ENCODE measurements at regions not wholly inside any gene's neighbourhood (a gene's known extent, or its start where the extent isn't known, plus 50 kb on each side); places are given as distances from the start of the nearest gene placed in this dataset.
A peak's percentile ranks its signal among the peaks of the same experiment; 100 is the strongest.

GRCh38 chr2:12162269-12163247 is 416.1 kb downstream of the LPIN1 start:
- no peaks in the 10 kb centered on the region for H3K4me1 Mint-ChIP-seq
- H3K9me3 Mint-ChIP-seq: no peaks in the 10 kb centered on the region
- H3K27me3 Mint-ChIP-seq: no peaks in the 10 kb centered on the region
- no peaks in the 10 kb centered on the region for H3K36me3 Mint-ChIP-seq
- no peak overlapping the region for H3K27ac Mint-ChIP-seq
- no peak for ATAC-seq
- no peak overlapping the region for H3K4me3 Mint-ChIP-seq

GRCh38 chr2:12163866-12164265 is 417.4 kb downstream of the LPIN1 start:
- Mint-ChIP-seq H3K36me3 (no peaks in the 10 kb centered on the region), H3K4me3 (no peak overlapping the region), H3K9me3 (no peaks in the 10 kb centered on the region), H3K27ac (no peak overlapping the region), H3K4me1 (peaks cover 11% of the 10 kb centered on the region), H3K27me3 (no peaks in the 10 kb centered on the region)
- ATAC-seq: no peak

GRCh38 chr2:12164689-12165088 is 418.3 kb downstream of the LPIN1 start:
- Mint-ChIP-seq H3K9me3 (no peaks in the 10 kb centered on the region), H3K4me3 (no peak overlapping the region), H3K36me3 (no peaks in the 10 kb centered on the region), H3K27me3 (no peaks in the 10 kb centered on the region), H3K27ac (no peak overlapping the region), H3K4me1 (peaks cover 19% of the 10 kb centered on the region)
- no peak for ATAC-seq

- no peak overlapping the region for H3K27ac Mint-ChIP-seq
- no peak overlapping the region for H3K4me3 Mint-ChIP-seq
- H3K27me3 Mint-ChIP-seq: no peaks in the 10 kb centered on the region
- no peak for ATAC-seq
- no peaks in the 10 kb centered on the region for H3K36me3 Mint-ChIP-seq
- H3K4me1 Mint-ChIP-seq: peaks cover 21% of the 10 kb centered on the region
- H3K9me3 Mint-ChIP-seq: no peaks in the 10 kb centered on the region
Observed at GRCh38 chr2:12167525-12168317, 421.3 kb downstream of the LPIN1 start.

GRCh38 chr2:12168354-12168753 is 421.9 kb downstream of the LPIN1 start:
- Mint-ChIP-seq H3K9me3 (no peaks in the 10 kb centered on the region), H3K36me3 (no peaks in the 10 kb centered on the region), H3K4me3 (no peak overlapping the region), H3K27ac (no peak overlapping the region), H3K4me1 (peaks cover 26% of the 10 kb centered on the region), H3K27me3 (no peaks in the 10 kb centered on the region)
- ATAC-seq: no peak

- no peaks in the 10 kb centered on the region for H3K27me3 Mint-ChIP-seq
- H3K4me3 Mint-ChIP-seq: no peak overlapping the region
- H3K27ac Mint-ChIP-seq: no peak overlapping the region
- peaks cover 28% of the 10 kb centered on the region for H3K4me1 Mint-ChIP-seq
- ATAC-seq: peak; percentile 72
- no peaks in the 10 kb centered on the region for H3K36me3 Mint-ChIP-seq
- H3K9me3 Mint-ChIP-seq: no peaks in the 10 kb centered on the region
Observed at GRCh38 chr2:12168791-12169388, 422.5 kb downstream of the LPIN1 start.

- Mint-ChIP-seq H3K9me3 (no peaks in the 10 kb centered on the region), H3K4me3 (no peak overlapping the region), H3K27ac (no peak overlapping the region), H3K4me1 (peaks cover 28% of the 10 kb centered on the region), H3K27me3 (no peaks in the 10 kb centered on the region), H3K36me3 (no peaks in the 10 kb centered on the region)
- ATAC-seq: no peak
Observed at GRCh38 chr2:12169721-12170120, 423.3 kb downstream of the LPIN1 start.

- peaks cover 28% of the 10 kb centered on the region for H3K4me1 Mint-ChIP-seq
- H3K36me3 Mint-ChIP-seq: no peaks in the 10 kb centered on the region
- H3K9me3 Mint-ChIP-seq: no peaks in the 10 kb centered on the region
- no peaks in the 10 kb centered on the region for H3K27me3 Mint-ChIP-seq
- no peak for ATAC-seq
- H3K4me3 Mint-ChIP-seq: no peak overlapping the region
- H3K27ac Mint-ChIP-seq: no peak overlapping the region
Observed at GRCh38 chr2:12170121-12170520, 423.7 kb downstream of the LPIN1 start.

- Mint-ChIP-seq H3K27me3 (no peaks in the 10 kb centered on the region), H3K4me1 (peaks cover 52% of the 10 kb centered on the region), H3K9me3 (no peaks in the 10 kb centered on the region), H3K27ac (no peak overlapping the region), H3K4me3 (no peak overlapping the region), H3K36me3 (no peaks in the 10 kb centered on the region)
- no peak for ATAC-seq
Observed at GRCh38 chr2:12173271-12173942, 427.0 kb downstream of the LPIN1 start.

- no peaks in the 10 kb centered on the region for H3K36me3 Mint-ChIP-seq
- no peaks in the 10 kb centered on the region for H3K9me3 Mint-ChIP-seq
- no peaks in the 10 kb centered on the region for H3K27me3 Mint-ChIP-seq
- peaks cover 50% of the 10 kb centered on the region for H3K4me1 Mint-ChIP-seq
- H3K4me3 Mint-ChIP-seq: no peak overlapping the region
- no peak overlapping the region for H3K27ac Mint-ChIP-seq
- no peak for ATAC-seq
Observed at GRCh38 chr2:12173943-12174340, 427.5 kb downstream of the LPIN1 start.

GRCh38 chr2:12175323-12175722 is 428.9 kb downstream of the LPIN1 start:
- no peak overlapping the region for H3K27ac Mint-ChIP-seq

GRCh38 chr2:12176623-12177454 is 430.4 kb downstream of the LPIN1 start:
- Mint-ChIP-seq H3K4me1 (peaks cover 41% of the 10 kb centered on the region), H3K9me3 (no peaks in the 10 kb centered on the region), H3K36me3 (no peaks in the 10 kb centered on the region), H3K27me3 (no peaks in the 10 kb centered on the region), H3K4me3 (no peak overlapping the region), H3K27ac (peak overlapping the region; percentile 34)
- peak; percentile 78 for ATAC-seq

More at GRCh38 chr2:12175323-12175722, 428.9 kb downstream of the LPIN1 start:
- H3K27me3 Mint-ChIP-seq: no peaks in the 10 kb centered on the region
- no peak overlapping the region for H3K4me3 Mint-ChIP-seq
- H3K36me3 Mint-ChIP-seq: no peaks in the 10 kb centered on the region
- H3K9me3 Mint-ChIP-seq: no peaks in the 10 kb centered on the region
- no peak for ATAC-seq
- peaks cover 41% of the 10 kb centered on the region for H3K4me1 Mint-ChIP-seq

GRCh38 chr2:12177455-12178288 is 431.2 kb downstream of the LPIN1 start:
- Mint-ChIP-seq H3K27ac (no peak overlapping the region), H3K27me3 (no peaks in the 10 kb centered on the region), H3K4me1 (peaks cover 41% of the 10 kb centered on the region), H3K4me3 (no peak overlapping the region), H3K36me3 (no peaks in the 10 kb centered on the region), H3K9me3 (no peaks in the 10 kb centered on the region)
- peak; percentile 91 for ATAC-seq
